GM13976 (cell line): ENCODE measurements at regions not wholly inside any gene's neighbourhood (a gene's known extent, or its start where the extent isn't known, plus 50 kb on each side); places are given as distances from the start of the nearest gene placed in this dataset.

Experiments used
- DNase-seq: peaks from one replicate; pipeline ENCODE4 v3.0.0; 2012; ENCODE audit warnings: low spot score
- in situ Hi-C: fragments of 300-500 bp; cut with MboI; formaldehyde crosslinking; loops from one replicate; pipeline ENCODE4 v1.12.0; 2022; ENCODE audit warnings: low sequenced_read_pairs, mixed read lengths, inconsistent platforms; ENCODE audit not compliant: unreplicated experiment
- TF ChIP-seq, protein P1 (sequence below): IDR thresholded peaks from 2 replicates; pipeline ENCODE4 v1.5.1; 2012; ENCODE audit warnings: borderline replicate concordance, mild to moderate bottlenecking; ENCODE audit not compliant: insufficient read depth; ENCODE audit errors: extremely low read depth, missing control alignments, control extremely low read depth

DNA sequence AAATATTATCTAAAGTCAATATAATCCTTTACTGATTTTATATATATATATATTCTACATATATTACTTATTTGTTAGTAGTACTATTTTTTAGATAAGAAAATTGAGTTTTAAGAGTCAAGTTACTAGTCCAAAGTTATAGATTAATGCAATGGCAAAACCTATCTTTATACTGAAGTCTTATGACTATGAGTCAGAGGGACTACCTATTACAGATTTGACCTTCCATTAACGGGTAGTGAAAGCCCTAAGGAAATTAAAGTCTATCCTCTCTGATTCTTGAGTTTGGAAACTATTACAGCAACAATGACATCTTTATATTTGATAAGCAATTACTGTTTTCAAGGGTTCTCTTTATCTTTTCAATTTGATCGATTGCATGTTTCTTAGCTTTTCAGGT is 315.8 kb downstream of the CASP12 start:
- TF ChIP-seq, protein P1, sequence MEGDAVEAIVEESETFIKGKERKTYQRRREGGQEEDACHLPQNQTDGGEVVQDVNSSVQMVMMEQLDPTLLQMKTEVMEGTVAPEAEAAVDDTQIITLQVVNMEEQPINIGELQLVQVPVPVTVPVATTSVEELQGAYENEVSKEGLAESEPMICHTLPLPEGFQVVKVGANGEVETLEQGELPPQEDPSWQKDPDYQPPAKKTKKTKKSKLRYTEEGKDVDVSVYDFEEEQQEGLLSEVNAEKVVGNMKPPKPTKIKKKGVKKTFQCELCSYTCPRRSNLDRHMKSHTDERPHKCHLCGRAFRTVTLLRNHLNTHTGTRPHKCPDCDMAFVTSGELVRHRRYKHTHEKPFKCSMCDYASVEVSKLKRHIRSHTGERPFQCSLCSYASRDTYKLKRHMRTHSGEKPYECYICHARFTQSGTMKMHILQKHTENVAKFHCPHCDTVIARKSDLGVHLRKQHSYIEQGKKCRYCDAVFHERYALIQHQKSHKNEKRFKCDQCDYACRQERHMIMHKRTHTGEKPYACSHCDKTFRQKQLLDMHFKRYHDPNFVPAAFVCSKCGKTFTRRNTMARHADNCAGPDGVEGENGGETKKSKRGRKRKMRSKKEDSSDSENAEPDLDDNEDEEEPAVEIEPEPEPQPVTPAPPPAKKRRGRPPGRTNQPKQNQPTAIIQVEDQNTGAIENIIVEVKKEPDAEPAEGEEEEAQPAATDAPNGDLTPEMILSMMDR, result no peak
- no peak for DNase-seq
- in situ Hi-C loops, result no loop called here

DNA sequence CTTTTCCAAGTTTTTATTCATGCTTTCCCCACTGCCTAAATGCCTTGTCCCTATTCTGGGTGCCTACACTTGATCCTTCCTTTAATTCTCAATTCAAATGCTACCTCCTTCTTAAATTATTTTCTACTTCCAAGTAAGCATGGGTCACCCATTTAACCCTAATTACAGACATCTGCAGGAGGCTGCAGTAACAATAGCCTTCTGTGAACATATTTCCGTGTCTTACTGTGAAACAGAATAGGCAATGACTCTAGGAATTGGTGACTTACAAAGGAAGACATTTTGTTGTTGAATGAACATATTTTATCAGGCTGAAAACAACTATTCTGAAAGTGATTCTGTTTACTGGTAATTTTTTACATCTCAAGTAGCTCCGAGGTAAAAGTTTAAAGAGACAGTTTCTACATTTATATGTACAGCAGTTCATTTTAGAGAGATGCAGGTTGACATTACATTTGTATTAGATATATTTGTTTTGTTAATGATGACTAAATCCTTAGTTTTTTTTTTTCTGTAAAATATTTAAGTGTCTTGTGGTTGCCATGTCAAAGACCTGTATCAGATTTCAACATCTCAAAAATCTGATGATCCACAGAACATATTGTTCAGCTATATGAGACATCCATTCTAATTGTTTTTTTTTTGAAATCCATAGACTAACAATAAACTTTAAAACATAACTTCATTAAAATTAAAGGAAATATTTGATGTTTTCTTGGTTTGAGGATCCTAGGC is 316.8 kb downstream of the CASP12 start:
- in situ Hi-C loops, result no loop called here
- no peak for DNase-seq
- TF ChIP-seq, protein P1, result no peak

DNA sequence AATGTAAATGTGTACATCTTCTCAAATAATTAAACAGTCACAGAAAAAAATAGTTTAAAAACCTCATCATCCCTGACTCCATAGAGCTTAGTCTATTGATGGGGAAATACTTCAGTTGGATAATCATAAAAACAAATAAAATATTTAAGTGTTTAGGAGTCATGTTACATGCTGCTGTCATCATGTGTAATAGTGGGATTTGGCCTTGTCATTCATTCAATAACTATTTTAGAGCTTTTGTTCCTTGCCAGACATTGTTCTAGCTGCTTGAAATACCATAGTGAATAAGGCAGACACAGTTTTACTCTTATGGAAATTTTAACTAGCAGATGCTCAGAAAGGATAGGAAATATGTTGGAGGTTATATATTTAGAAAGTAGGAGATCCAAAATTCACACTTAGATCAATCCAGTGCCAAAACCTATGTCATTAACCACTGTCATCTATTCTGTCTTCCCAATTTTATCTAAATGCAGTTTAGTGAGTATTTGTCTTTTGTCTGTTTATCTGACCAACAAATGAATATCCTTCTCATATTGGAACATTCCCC is 324.7 kb downstream of the CASP12 start:
- TF ChIP-seq, protein P1, result no peak
- no peak for DNase-seq
- in situ Hi-C loops, result no loop called here

DNA sequence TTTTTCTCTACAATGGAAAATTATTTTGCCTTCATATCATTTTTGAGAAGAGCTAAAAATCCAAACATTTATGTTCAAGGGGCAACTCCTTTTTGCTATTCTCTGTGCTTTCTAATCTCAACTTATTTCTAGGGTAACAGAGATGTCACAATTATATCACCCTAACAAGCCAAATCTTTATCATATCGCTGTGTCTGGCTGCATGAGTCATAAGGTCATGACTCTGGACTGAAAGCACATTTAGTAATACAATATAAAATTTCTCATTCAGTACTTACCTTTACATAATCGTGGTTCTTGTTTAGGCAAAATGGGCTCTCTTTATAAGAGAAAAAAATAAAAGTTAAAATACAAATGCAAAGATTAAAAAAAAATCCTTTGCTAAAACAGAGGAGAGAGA is 326.0 kb downstream of the CASP12 start:
- DNase-seq, result no peak
- TF ChIP-seq, protein P1, result no peak
- in situ Hi-C loops, result no loop called here

DNA sequence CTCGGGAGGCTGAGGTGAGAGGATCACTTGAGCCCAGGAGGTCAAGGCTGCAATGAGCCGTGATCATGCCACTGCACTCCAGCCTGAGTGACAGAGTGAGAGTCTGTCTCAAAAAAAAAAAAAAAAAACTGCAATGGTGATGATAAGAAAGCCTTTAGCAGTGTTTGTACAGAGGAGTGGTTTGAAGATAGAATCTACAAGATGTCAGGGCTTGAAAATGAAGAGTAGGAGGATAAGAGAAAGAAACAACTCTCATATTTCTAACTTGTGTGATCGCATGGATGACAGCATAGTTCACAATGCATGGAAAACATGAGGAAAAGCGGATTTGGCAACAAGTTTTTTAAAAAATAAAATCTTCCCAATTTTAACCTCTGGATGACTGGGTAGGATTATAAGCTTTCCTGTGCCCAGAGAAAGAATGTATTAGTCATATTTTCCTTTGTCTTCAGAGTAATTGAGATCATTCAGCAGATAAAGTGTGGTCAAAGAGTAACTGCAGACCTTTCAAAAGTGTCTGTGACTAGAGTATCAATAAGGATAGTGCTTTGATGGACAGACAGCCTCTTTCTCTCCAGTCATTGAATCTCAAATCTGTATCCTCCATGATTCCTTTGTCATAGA is 328.1 kb downstream of the CASP12 start:
- in situ Hi-C loops, result no loop called here
- TF ChIP-seq, protein P1, result no peak
- no peak for DNase-seq

DNA sequence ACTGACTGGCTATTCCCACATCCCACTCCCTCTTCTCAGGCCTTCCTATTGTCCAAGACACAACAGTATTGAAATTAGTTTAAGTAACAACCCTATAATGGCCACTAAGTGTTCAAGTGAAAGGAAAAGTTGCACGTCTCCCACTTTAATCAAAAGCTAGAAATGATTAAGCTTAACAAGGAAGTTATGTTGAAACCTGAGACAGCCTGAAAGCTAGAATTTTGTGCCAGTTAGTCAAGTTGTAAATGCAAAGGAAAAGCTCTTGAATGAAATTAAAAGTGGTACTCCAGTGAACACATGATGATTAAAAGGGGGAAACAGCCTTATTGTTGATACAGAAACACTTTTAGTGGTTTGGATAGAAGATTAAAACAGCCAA is 332.7 kb downstream of the CASP12 start:
- DNase-seq, result no peak
- in situ Hi-C loops, result no loop called here
- TF ChIP-seq, protein P1, result no peak
